ENCODE measurements at regions not wholly inside any gene's neighbourhood (a gene's known extent, or its start where the extent isn't known, plus 50 kb on each side); places are given as distances from the start of the nearest gene placed in this dataset.

GRCh38 chr5:96143450-96143849, 181.8 kb upstream of the ELL2 start:
- no peak for DNase-seq (ENCODE audit: extremely low spot score)
- ChIA-PET CTCF (interaction anchor here (1.2 kb wide), 1 partner anchor 113 kb away, joined by 3 read pairs; no protein-coding TSS in a partner anchor), POLR2A (no interaction called here)
- TF ChIP-seq CTCF (IDR thresholded peaks at IDR 0.05; ENCODE audit: control extremely low read depth, extremely low read depth, low read depth, missing control alignments) = no peak

GRCh38 chr5:96142786-96143434, 181.3 kb upstream of the ELL2 start:
- ChIA-PET CTCF (interaction anchor here (1.2 to 1.9 kb wide), 2 partner anchors 8 to 112 kb away, joined by 3 to 4 read pairs; no protein-coding TSS in a partner anchor), POLR2A (no interaction called here)
- TF ChIP-seq CTCF (IDR thresholded peaks at IDR 0.05; ENCODE audit: control extremely low read depth, extremely low read depth, low read depth, missing control alignments) = no peak
- DNase-seq (ENCODE audit: extremely low spot score) = no peak

- no peak for DNase-seq (ENCODE audit: extremely low spot score)
- POLR2A ChIA-PET = no interaction called here
- CTCF ChIA-PET = interaction anchor here (1.9 kb wide), 1 partner anchor 9 kb away, joined by 4 read pairs; no protein-coding TSS in a partner anchor
- no peak for TF ChIP-seq CTCF (IDR thresholded peaks at IDR 0.05; ENCODE audit: control extremely low read depth, extremely low read depth, low read depth, missing control alignments)
These were observed 180.6 kb upstream of the ELL2 start for GRCh38 chr5:96142184-96142781.

- DNase-seq (ENCODE audit: extremely low spot score) = no peak
- POLR2A ChIA-PET = no interaction called here
- CTCF ChIA-PET = interaction anchor here (1.9 to 2.1 kb wide), 2 partner anchors 9 to 26 kb away, joined by 4 to 7 read pairs; no protein-coding TSS in a partner anchor
- no peak for TF ChIP-seq CTCF (IDR thresholded peaks at IDR 0.05; ENCODE audit: control extremely low read depth, extremely low read depth, low read depth, missing control alignments)
These were observed 180.1 kb upstream of the ELL2 start for GRCh38 chr5:96141749-96142148.

GRCh38 chr5:96140496-96140895, 178.8 kb upstream of the ELL2 start:
- CTCF ChIA-PET = interaction anchor here (1.5 to 2.1 kb wide), 2 partner anchors 9 to 25 kb away, joined by 4 to 7 read pairs; no protein-coding TSS in a partner anchor
- POLR2A ChIA-PET = no interaction called here
- no peak for DNase-seq (ENCODE audit: extremely low spot score)
- TF ChIP-seq CTCF (IDR thresholded peaks at IDR 0.05; ENCODE audit: control extremely low read depth, extremely low read depth, low read depth, missing control alignments) = no peak

- no peak for DNase-seq (ENCODE audit: extremely low spot score)
- CTCF ChIA-PET = interaction anchor here (1.5 to 2.1 kb wide), 2 partner anchors 10 to 25 kb away, joined by 4 to 7 read pairs; no protein-coding TSS in a partner anchor
- POLR2A ChIA-PET = no interaction called here
These were observed 178.4 kb upstream of the ELL2 start for GRCh38 chr5:96140084-96140483.

More at GRCh38 chr5:96140084-96140483, 178.4 kb upstream of the ELL2 start:
- TF ChIP-seq CTCF (IDR thresholded peaks at IDR 0.05; ENCODE audit: control extremely low read depth, extremely low read depth, low read depth, missing control alignments) = no peak
